ENCODE measurements at regions not wholly inside any gene's neighbourhood (a gene's known extent, or its start where the extent isn't known, plus 50 kb on each side); places are given as distances from the start of the nearest gene placed in this dataset.

- no peak for DNase-seq (ENCODE audit: low spot score)
- peaks cover 3% of the 10 kb centered on the region; the same call in 1 of the 3 replicates for H3K4me1 Mint-ChIP-seq
Measured at GRCh38 chr7:46205478-46205877, 284.4 kb upstream of the IGFBP3 start.

More at GRCh38 chr7:46205478-46205877, 284.4 kb upstream of the IGFBP3 start:
- Histone ChIP-seq H3K4me2 (no peak overlapping the region), H3K4me1 (ENCODE audit: insufficient read depth) (no peaks in the 10 kb centered on the region), H2AFZ (no peak overlapping the region), H3K27ac (ENCODE audit: low read depth) (no peak overlapping the region), H3K79me2 (replicated peaks; ENCODE audit: insufficient read depth) (no peaks in the 10 kb centered on the region), H3K4me3 (no peak overlapping the region), H4K20me1 (replicated peaks; ENCODE audit: insufficient read depth) (no peaks in the 10 kb centered on the region), H3K36me3 (ENCODE audit: insufficient read depth) (no peaks in the 10 kb centered on the region), H3K27me3 (ENCODE audit: insufficient read depth) (no peaks in the 10 kb centered on the region), H3F3A (replicated peaks; ENCODE audit: low read depth) (no peaks in the 10 kb centered on the region), H3K9me2 (ENCODE audit: insufficient read depth) (0 out of 2 replicates have a peak, but pooled peaks cover 3% of the 10 kb centered on the region)
- H3K9me3 Mint-ChIP-seq = no peaks in the 10 kb centered on the region; the same call in 2 of the 3 replicates
- TF ChIP-seq STAT1 (IDR thresholded peaks at IDR 0.05; ENCODE audit: unreplicated experiment) (no peak), CREB1 (CRISPR knock-in tag; IDR thresholded peaks at IDR 0.05; ENCODE audit: low read depth) (no peak), EZH2 (IDR thresholded peaks at IDR 0.05; ENCODE audit: low read depth, unreplicated experiment) (no peak), NANOG (IDR thresholded peaks at IDR 0.05; ENCODE audit: borderline replicate concordance) (no peak), ETS1 (IDR thresholded peaks at IDR 0.05) (no peak), ZNF114 (CRISPR knock-in tag; IDR thresholded peaks at IDR 0.05) (no peak), REST (IDR thresholded peaks at IDR 0.05; ENCODE audit: unreplicated experiment) (no peak), ZNF462 (CRISPR knock-in tag; IDR thresholded peaks at IDR 0.05) (no peak), JUNB (IDR thresholded peaks at IDR 0.05; ENCODE audit: unreplicated experiment) (no peak), CTCF (conservative IDR thresholded peaks at IDR 0.05; ENCODE audit: low read depth in 2 of 2) (no peak), ZNF331 (CRISPR knock-in tag; IDR thresholded peaks at IDR 0.05; ENCODE audit: low read depth) (no peak), EZH2phosphoT487 (IDR thresholded peaks at IDR 0.05; ENCODE audit: unreplicated experiment) (no peak), POLR2AphosphoS5 (IDR thresholded peaks at IDR 0.05; ENCODE audit: low read depth) (no peak)
- H3K27ac Mint-ChIP-seq = no peak overlapping the region
- ATAC-seq = no peak
- no peak overlapping the region for H3K4me3 Mint-ChIP-seq
- H3K36me3 Mint-ChIP-seq (ENCODE audit: low read depth) = no peaks in the 10 kb centered on the region; the same call in 2 of the 3 replicates
- peaks cover 2% of the 10 kb centered on the region for H3K27me3 Mint-ChIP-seq (ENCODE audit: insufficient read depth, low read depth, poor library complexity)
